ENCODE measurements at regions not wholly inside any gene's neighbourhood (a gene's known extent, or its start where the extent isn't known, plus 50 kb on each side); places are given as distances from the start of the nearest gene placed in this dataset.

- no peak for DNase-seq
Observed at GRCh38 chr10:130723704-130724103, 587.5 kb downstream of the GLRX3 start.

- DNase-seq: no peak
Observed at GRCh38 chr10:130725474-130725970, 586.0 kb downstream of the TCERG1L start.

- no peak for DNase-seq
Observed at GRCh38 chr10:130726996-130727725, 584.4 kb downstream of the TCERG1L start.

GRCh38 chr10:130727766-130728490 lies 583.6 kb downstream of the TCERG1L start:
- no peak for DNase-seq

GRCh38 chr10:130728531-130729215 lies 582.8 kb downstream of the TCERG1L start:
- no peak for DNase-seq

- no peak for DNase-seq
Observed at GRCh38 chr10:130729876-130730275, 581.6 kb downstream of the TCERG1L start.

- DNase-seq: no peak
Observed at GRCh38 chr10:130737186-130737585, 574.3 kb downstream of the TCERG1L start.

GRCh38 chr10:130737621-130738020 lies 573.9 kb downstream of the TCERG1L start:
- DNase-seq: no peak

GRCh38 chr10:130739016-130739756 lies 572.3 kb downstream of the TCERG1L start:
- DNase-seq: no peak

- DNase-seq: no peak
Observed at GRCh38 chr10:130739757-130740145, 571.8 kb downstream of the TCERG1L start.

- DNase-seq: no peak
Observed at GRCh38 chr10:130740166-130740565, 571.4 kb downstream of the TCERG1L start.

GRCh38 chr10:130740915-130741750 lies 570.4 kb downstream of the TCERG1L start:
- DNase-seq: no peak

GRCh38 chr10:130741901-130742855 lies 569.3 kb downstream of the TCERG1L start:
- no peak for DNase-seq

- DNase-seq: no peak
Observed at GRCh38 chr10:130742941-130743675, 568.4 kb downstream of the TCERG1L start.

GRCh38 chr10:130743751-130744271 lies 567.7 kb downstream of the TCERG1L start:
- DNase-seq: no peak

- no peak for DNase-seq
Observed at GRCh38 chr10:130744631-130745030, 566.9 kb downstream of the TCERG1L start.

- no peak for DNase-seq
Observed at GRCh38 chr10:130745251-130745650, 566.3 kb downstream of the TCERG1L start.

GRCh38 chr10:130745821-130746220 lies 565.7 kb downstream of the TCERG1L start:
- DNase-seq: no peak

GRCh38 chr10:130746311-130746710 lies 565.2 kb downstream of the TCERG1L start:
- DNase-seq: no peak

Data from occipital lobe (tissue), 1 donor.